A549 (cell line): ENCODE measurements at regions not wholly inside any gene's neighbourhood (a gene's known extent, or its start where the extent isn't known, plus 50 kb on each side); places are given as distances from the start of the nearest gene placed in this dataset.

Experiments
- EP300 ChIP-seq, 2 experiments: fragments of >200 bp; sonication (Bioruptor Twin); formaldehyde crosslinking; IDR thresholded peaks; 2 replicates in 1 of 2; 3 replicates in 1 of 2; pipeline ENCODE4 v1.6.1; 2016 to 2017
- JUN ChIP-seq, 2 experiments: fragments of >200 bp; sonication (Bioruptor Twin); formaldehyde crosslinking; IDR thresholded peaks; 2 replicates in 1 of 2; 3 replicates in 1 of 2; pipeline ENCODE4 v1.6.1; 2016 to 2017
- KDM1A ChIP-seq: fragments of 200-600 bp; sonication (generic); IDR thresholded peaks from 2 replicates; pipeline ENCODE4 v1.6.1; 2016; ENCODE audit warnings: low read depth, mild to moderate bottlenecking
- MAFK ChIP-seq: fragments of 450-650 bp; IDR thresholded peaks from 2 replicates; pipeline ENCODE4 v1.6.1; 2014; ENCODE audit not compliant: partially characterized antibody
- MYC ChIP-seq: IDR thresholded peaks from 2 replicates; pipeline ENCODE4 v1.6.1; 2012; ENCODE audit warnings: mild to moderate bottlenecking, inconsistent platforms, low read length, improper control_type of control experiment, borderline replicate concordance
- POLR2A ChIP-seq: IDR thresholded peaks from 2 replicates; pipeline ENCODE4 v1.6.1; 2012; ENCODE audit warnings: mild to moderate bottlenecking, low read length
- ZNF302 ChIP-seq: fragments of 250-450 bp; sonication (Bioruptor Pico); IDR thresholded peaks from 2 replicates; pipeline ENCODE4 v1.9.0; 2021; ENCODE audit warnings: inconsistent platforms, mild to moderate bottlenecking, moderate library complexity
- TF ChIP-seq, protein P1 (sequence below): fragments of >200 bp; sonication (Bioruptor Twin); formaldehyde crosslinking; IDR thresholded peaks from 3 replicates; pipeline ENCODE4 v1.5.1; 2016
- TF ChIP-seq, protein P2 (sequence below): IDR thresholded peaks from 2 replicates; pipeline ENCODE4 v1.6.1; 2012
- TF ChIP-seq, protein P3 (sequence below): IDR thresholded peaks from 2 replicates; pipeline ENCODE4 v1.6.1; 2012

DNA sequence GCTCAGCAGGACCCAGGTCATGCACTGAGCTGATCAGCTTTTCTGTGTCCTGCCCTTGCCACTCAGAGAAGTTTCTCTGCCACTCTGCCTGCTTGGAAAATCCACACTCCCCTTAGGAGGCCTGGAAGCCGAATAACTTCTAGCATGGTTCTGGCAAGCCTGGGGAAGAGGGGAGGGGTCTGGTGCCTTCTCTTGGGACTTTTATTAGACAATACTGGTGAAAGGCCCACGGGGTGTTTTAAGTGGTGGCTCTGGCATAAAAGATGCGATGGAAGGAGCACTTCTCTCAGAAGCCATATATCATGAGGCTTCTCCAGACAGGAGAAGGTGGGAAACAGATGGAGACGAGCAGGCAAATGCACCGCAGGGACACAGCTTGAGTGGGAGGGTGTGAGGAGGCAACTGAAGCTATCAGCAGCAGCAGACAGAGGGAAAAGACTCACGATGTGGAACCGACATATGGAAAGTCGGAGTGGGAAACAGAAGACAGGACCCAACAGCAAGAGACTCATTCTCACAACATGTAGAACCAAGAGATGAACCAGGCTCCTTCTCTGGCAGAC, 141.8 kb upstream of the CTNNA2 start:
- TF ChIP-seq ZNF302 = no peak
- TF ChIP-seq, protein P1, sequence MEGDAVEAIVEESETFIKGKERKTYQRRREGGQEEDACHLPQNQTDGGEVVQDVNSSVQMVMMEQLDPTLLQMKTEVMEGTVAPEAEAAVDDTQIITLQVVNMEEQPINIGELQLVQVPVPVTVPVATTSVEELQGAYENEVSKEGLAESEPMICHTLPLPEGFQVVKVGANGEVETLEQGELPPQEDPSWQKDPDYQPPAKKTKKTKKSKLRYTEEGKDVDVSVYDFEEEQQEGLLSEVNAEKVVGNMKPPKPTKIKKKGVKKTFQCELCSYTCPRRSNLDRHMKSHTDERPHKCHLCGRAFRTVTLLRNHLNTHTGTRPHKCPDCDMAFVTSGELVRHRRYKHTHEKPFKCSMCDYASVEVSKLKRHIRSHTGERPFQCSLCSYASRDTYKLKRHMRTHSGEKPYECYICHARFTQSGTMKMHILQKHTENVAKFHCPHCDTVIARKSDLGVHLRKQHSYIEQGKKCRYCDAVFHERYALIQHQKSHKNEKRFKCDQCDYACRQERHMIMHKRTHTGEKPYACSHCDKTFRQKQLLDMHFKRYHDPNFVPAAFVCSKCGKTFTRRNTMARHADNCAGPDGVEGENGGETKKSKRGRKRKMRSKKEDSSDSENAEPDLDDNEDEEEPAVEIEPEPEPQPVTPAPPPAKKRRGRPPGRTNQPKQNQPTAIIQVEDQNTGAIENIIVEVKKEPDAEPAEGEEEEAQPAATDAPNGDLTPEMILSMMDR = no peak
- no peak for TF ChIP-seq EP300 (IDR thresholded peaks at IDR 0.05)
- TF ChIP-seq, protein P2, sequence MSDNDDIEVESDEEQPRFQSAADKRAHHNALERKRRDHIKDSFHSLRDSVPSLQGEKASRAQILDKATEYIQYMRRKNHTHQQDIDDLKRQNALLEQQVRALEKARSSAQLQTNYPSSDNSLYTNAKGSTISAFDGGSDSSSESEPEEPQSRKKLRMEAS = no peak
- no peak for TF ChIP-seq JUN (IDR thresholded peaks at IDR 0.05)
- TF ChIP-seq, protein P3, sequence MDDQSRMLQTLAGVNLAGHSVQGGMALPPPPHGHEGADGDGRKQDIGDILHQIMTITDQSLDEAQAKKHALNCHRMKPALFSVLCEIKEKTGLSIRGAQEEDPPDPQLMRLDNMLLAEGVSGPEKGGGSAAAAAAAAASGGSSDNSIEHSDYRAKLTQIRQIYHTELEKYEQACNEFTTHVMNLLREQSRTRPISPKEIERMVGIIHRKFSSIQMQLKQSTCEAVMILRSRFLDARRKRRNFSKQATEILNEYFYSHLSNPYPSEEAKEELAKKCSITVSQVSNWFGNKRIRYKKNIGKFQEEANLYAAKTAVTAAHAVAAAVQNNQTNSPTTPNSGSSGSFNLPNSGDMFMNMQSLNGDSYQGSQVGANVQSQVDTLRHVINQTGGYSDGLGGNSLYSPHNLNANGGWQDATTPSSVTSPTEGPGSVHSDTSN = no peak
- no peak for TF ChIP-seq MAFK
- TF ChIP-seq KDM1A = no peak
- no peak for TF ChIP-seq POLR2A
- TF ChIP-seq MYC = no peak
